Mucosa of rectum (tissue), 2 donors: ENCODE measurements at regions not wholly inside any gene's neighbourhood (a gene's known extent, or its start where the extent isn't known, plus 50 kb on each side); places are given as distances from the start of the nearest gene placed in this dataset.
A peak's percentile ranks its signal among the peaks of the same experiment; 100 is the strongest.

Source experiments
- H3K27ac ChIP-seq, 2 donors: one replicate each; pipeline ENCODE4 v1.7.0; 2013; ENCODE audit warnings: inconsistent platforms in 2 of 2, low read depth in 2 of 2, low read length in 2 of 2
- H3K27me3 ChIP-seq, 2 donors: one replicate each; pipeline ENCODE4 v1.7.0; 2013; ENCODE audit warnings: low read length in 2 of 2; ENCODE audit not compliant: control insufficient read depth in 2 of 2, insufficient read depth in 2 of 2
- H3K36me3 ChIP-seq, 2 donors: one replicate each; pipeline ENCODE4 v1.7.0; 2013; ENCODE audit warnings: low read length in 2 of 2; ENCODE audit not compliant: control insufficient read depth in 2 of 2, insufficient read depth in 2 of 2
- H3K4me1 ChIP-seq, 2 donors: one replicate each; pipeline ENCODE4 v1.7.0; 2013; ENCODE audit warnings: low read length in 2 of 2, mild to moderate bottlenecking in 1 of 2; ENCODE audit not compliant: control insufficient read depth in 2 of 2, insufficient read depth in 2 of 2
- H3K4me3 ChIP-seq, 2 donors: one replicate each; pipeline ENCODE4 v1.7.0; 2013; ENCODE audit warnings: low read length in 2 of 2
- H3K9ac ChIP-seq, 2 donors: one replicate each; pipeline ENCODE4 v1.7.0; 2013; ENCODE audit warnings: low read length in 2 of 2, low read depth in 1 of 2, mild to moderate bottlenecking in 1 of 2
- H3K9me3 ChIP-seq, 2 donors: one replicate each; pipeline ENCODE4 v1.7.0; 2013; ENCODE audit warnings: low read length in 2 of 2; ENCODE audit not compliant: control insufficient read depth in 2 of 2
- donor health status: healthy.
- donor health status: Normal muscosa, but diverticular disease.

DNA sequence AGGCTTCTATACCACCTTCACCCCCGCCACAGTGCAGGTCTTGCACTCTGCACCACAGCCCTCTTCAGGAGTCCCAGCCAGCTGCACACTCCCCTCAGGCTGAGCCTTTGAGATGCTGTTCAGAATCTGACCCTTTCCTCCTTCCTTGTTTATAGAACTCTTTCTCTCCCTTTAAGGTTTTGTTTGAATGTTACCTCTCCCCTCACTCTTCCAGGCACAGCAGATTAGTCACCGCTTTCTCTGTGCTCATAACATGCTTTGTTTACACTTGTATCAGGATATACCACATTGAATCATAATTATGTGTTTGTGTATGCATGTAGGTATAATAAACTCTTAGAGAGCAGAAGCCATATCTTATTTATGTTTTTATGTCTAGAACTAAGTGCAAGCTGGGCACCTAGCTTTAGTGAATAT, 168.4 kb upstream of the BCL6 start:
- no peaks in the 10 kb centered on the region for H3K36me3 ChIP-seq
- no peaks in the 10 kb centered on the region for H3K9me3 ChIP-seq
- H3K27me3 ChIP-seq: no peaks in the 10 kb centered on the region
- no peak overlapping the region for H3K9ac ChIP-seq
- H3K27ac ChIP-seq: no peak overlapping the region
- peaks cover 0 to 3% of the 10 kb centered on the region in 2 donors for H3K4me1 ChIP-seq
- no peak overlapping the region for H3K4me3 ChIP-seq

DNA sequence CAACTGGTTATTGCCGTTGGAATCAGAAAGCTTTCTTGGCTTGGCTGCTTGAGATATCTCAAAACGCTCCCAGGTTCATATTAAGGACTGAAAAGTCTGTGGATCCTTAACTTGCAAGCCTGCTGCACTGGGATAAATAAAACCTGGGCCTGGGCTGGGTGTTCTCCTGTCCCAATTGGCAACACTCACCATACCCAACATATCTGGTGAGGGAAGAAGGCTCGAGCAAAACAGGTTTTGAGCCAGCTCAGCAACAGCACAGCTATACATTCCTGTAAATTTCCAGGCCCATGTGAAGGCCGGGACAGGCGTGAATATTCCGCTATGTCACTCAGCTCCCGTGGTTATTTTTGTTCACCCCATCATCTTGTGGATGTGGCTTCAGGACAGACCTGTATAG, 169.0 kb upstream of the BCL6 start:
- Histone ChIP-seq H3K4me3 (no peak overlapping the region), H3K4me1 (peaks cover 0 to 3% of the 10 kb centered on the region in 2 donors), H3K9ac (no peak overlapping the region), H3K9me3 (no peaks in the 10 kb centered on the region), H3K27ac (no peak overlapping the region), H3K36me3 (no peaks in the 10 kb centered on the region), H3K27me3 (no peaks in the 10 kb centered on the region)

DNA sequence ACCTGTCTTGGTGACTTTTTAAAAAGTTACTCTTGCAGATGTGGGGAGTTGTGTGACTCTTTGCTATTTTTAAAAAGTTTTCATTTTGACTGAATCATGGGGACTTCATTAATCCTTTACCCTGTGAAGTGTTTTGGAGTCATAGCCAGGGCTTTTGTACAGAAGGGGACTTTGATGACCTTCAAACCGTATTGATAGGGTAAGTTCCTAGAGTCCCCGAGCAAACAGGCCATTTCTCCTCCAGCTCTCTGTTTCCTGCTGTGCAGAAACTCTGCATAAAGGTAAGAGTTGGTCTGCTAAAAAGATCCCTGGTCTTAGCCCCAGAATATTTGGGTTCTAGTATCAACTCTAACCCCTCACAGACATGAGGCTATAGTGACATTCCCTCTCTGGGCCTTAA, 170.8 kb upstream of the BCL6 start:
- no peaks in the 10 kb centered on the region for H3K36me3 ChIP-seq
- no peaks in the 10 kb centered on the region for H3K27me3 ChIP-seq
- no peak overlapping the region for H3K9ac ChIP-seq
- H3K4me1 ChIP-seq: peaks cover 0 to 3% of the 10 kb centered on the region in 2 donors
- H3K27ac ChIP-seq: no peak overlapping the region
- no peak overlapping the region for H3K4me3 ChIP-seq
- no peaks in the 10 kb centered on the region for H3K9me3 ChIP-seq

DNA sequence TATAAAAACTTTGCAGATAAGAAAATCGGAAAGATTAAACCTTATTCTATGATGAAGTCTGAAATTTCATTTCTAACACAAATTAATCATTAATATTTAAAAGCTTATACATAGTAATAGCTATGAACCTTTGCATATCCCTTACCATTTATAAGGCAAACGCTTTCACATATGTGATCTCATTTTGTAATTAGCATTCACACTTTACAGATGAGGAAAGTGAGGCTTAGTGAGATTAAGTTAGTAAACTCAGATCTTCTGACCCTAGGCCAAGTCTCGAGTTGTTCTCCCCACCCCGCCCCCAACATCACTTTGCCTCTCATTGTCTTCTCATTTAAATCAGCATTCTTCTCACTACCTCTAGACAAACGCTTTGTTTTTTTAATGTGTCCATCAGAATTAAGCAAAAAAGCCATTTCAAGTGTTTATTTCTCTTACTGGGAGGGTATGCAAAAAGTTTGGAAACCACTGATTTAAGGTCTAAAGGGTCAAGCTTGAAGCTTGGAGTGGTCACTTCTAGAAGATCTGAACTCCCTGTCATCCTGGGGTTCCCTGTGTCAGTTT, 172.9 kb upstream of the BCL6 start:
- H3K4me1 ChIP-seq: peaks cover 0 to 3% of the 10 kb centered on the region in 2 donors
- H3K4me3 ChIP-seq: no peak overlapping the region
- H3K9ac ChIP-seq: no peak overlapping the region
- H3K36me3 ChIP-seq: no peaks in the 10 kb centered on the region
- H3K27ac ChIP-seq: peak overlapping the region in 1 of 2 donors; percentile 20
- no peaks in the 10 kb centered on the region for H3K27me3 ChIP-seq
- no peaks in the 10 kb centered on the region for H3K9me3 ChIP-seq

DNA sequence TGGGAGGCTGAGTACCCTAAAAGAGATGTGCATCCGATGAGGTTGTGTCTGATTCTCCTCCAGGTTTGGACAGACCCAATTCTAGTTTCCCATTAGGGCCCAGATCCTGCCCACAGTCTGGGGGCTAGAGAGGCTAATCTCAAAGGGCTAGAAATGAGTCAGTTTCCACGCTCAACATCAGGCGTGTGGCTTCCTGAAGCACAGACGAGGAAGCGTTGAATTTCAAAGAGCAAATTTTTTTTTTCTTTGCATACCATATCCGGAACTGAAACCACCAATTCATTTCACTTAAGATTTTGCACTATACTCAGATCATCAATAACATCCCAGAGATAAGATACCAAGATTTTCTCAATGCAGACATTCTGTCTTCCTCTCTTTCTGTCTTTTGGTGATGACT, 173.8 kb upstream of the BCL6 start:
- no peak overlapping the region for H3K9ac ChIP-seq
- H3K36me3 ChIP-seq: no peaks in the 10 kb centered on the region
- H3K27ac ChIP-seq: peak overlapping the region in 1 of 2 donors; percentile 20
- H3K9me3 ChIP-seq: no peaks in the 10 kb centered on the region
- no peaks in the 10 kb centered on the region for H3K27me3 ChIP-seq
- no peak overlapping the region for H3K4me3 ChIP-seq
- H3K4me1 ChIP-seq: no peaks in the 10 kb centered on the region

DNA sequence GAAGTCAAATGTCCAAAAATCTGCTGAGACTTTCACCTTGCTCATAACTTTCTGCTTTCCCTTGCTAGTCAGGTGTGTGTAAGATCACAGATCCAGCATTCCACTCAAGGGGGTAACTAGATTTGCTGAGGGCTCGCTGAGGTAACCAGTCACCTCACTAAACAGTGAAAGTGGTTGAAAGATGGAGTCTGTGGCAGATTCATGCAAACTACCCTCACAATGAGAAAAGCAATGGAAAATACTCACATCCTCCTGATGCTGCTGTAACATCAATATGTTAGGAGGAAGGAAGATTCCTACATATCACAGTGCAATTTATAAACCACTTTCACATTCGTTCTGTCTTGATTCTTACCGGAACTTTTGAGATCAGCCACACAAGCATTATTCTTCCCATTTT, 174.3 kb upstream of the BCL6 start:
- no peaks in the 10 kb centered on the region for H3K4me1 ChIP-seq
- no peaks in the 10 kb centered on the region for H3K27me3 ChIP-seq
- H3K9ac ChIP-seq: no peak overlapping the region
- no peaks in the 10 kb centered on the region for H3K36me3 ChIP-seq
- H3K4me3 ChIP-seq: no peak overlapping the region
- peak overlapping the region in 1 of 2 donors; percentile 7 for H3K27ac ChIP-seq
- H3K9me3 ChIP-seq: no peaks in the 10 kb centered on the region

DNA sequence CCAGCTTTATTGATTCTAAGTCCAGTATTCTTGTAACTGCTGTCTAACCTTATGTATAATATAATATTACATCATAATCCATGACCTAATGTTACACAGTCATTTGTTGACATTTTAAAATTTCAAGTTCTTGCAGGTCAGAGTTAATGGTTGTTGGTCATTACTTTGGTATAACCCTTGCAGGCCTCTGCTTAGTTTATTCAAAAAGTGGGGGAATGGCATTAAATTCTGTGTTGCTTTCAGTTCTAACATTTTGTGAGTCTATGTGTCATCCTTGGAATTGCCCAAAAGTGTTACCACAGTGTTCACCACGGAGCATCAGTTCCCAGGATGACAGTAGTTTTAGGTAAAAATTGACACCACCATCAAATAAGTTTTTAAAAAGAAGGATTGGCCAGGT, 174.8 kb upstream of the BCL6 start:
- no peak overlapping the region for H3K9ac ChIP-seq
- no peaks in the 10 kb centered on the region for H3K27me3 ChIP-seq
- no peak overlapping the region for H3K4me3 ChIP-seq
- H3K9me3 ChIP-seq: no peaks in the 10 kb centered on the region
- H3K27ac ChIP-seq: no peak overlapping the region
- no peaks in the 10 kb centered on the region for H3K4me1 ChIP-seq
- H3K36me3 ChIP-seq: no peaks in the 10 kb centered on the region

DNA sequence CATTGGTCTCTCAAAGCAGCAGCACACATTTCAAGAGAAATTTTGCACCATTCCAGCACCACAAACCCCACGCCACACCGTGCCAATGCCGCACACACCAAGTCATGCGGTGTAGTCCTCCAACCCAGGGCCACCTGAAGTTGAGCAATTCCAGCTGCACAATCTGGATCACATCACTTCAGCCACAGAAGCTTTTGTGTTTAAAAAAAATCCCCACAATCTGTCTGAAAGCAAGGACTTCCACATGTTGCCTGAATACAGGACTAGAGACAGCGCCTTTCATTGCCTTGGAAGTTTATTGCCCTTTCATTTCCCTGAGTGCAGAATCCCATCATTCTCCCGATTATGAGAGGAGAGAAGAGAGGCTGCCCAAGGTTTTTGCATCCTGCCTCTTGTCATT, 175.6 kb upstream of the BCL6 start:
- Histone ChIP-seq H3K4me1 (no peaks in the 10 kb centered on the region), H3K27ac (no peak overlapping the region), H3K4me3 (no peak overlapping the region), H3K9me3 (no peaks in the 10 kb centered on the region), H3K27me3 (no peaks in the 10 kb centered on the region), H3K36me3 (no peaks in the 10 kb centered on the region), H3K9ac (no peak overlapping the region)

DNA sequence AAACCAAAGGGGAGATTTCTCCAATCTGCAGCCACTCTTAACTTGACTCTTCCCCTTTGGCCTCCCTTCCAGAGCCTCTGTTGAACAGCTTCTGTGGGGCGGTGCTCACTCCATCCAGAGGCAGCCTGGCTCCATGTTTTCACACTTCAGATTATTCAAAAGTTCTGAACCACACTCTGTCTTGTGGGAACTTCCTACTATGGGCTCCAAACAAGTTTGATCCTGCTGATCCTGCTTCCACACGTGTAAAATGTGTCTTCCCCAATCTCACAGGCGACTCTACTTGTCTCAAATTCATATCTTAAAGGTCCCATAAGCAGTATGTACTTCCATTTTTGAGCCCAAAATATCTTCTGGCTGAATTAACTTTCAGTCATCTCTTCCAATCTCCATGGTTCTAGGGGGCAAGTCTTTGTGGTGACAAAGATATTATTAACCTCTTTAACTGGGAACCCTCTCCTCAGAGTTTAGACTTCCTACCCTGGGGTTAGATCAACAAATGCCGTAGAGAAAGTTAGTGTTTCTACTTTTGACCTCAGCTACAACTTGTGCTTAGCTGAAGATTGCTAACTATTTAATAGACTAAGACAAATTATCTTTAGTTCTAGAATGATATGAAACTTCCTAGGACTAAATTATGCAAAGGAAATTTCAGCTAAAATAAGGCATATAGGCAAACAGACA, 176.3 kb upstream of the BCL6 start:
- Histone ChIP-seq H3K27ac (no peak overlapping the region), H3K4me1 (no peaks in the 10 kb centered on the region), H3K36me3 (no peaks in the 10 kb centered on the region)

DNA sequence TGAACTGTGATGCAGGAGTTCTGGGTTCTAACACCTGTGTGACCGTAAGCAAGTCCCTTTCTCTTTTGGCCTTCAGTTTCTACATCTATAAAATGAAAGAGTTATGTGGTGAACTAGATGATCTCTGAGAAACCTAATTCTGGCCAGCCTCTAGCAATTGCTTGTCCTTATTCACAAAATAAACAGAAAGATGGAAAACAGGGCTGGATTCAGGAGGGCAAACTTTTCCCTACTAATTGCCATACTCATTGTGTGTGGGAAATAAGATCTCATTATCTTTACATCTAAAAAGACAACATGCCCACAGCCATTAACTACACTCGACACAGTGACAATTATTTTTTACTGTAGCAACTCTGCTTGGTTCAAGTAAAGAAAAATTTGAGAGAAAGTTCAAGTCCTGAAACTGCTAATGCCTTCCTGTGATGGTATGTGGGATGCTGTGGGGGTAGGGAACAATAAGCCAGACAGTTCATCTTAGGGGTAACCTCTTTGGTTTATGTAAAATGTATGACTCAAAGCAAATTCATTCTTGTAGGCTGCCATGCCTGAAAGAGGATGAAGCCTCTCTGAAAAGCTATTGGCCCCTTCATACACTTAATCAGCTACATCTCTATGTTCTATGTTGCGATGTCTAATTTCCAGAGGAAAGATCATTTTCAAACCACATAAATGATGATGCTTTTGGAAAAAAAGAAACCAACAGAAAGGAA, 177.6 kb upstream of the BCL6 start:
- Histone ChIP-seq H3K27ac (no peak overlapping the region), H3K4me3 (no peak overlapping the region), H3K27me3 (no peaks in the 10 kb centered on the region), H3K4me1 (no peaks in the 10 kb centered on the region), H3K36me3 (no peaks in the 10 kb centered on the region), H3K9ac (no peak overlapping the region), H3K9me3 (no peaks in the 10 kb centered on the region)

More for the DNA sequence above, 176.3 kb upstream of the BCL6 start:
- Histone ChIP-seq H3K9ac (no peak overlapping the region), H3K4me3 (no peak overlapping the region), H3K27me3 (no peaks in the 10 kb centered on the region), H3K9me3 (no peaks in the 10 kb centered on the region)
